IPS-NIHi11 (cell line): ENCODE measurements at regions not wholly inside any gene's neighbourhood (a gene's known extent, or its start where the extent isn't known, plus 50 kb on each side); places are given as distances from the start of the nearest gene placed in this dataset.

Experiments
- DNase-seq: peaks from one replicate; pipeline ENCODE4 v3.0.0; 2012; ENCODE audit warnings: mixed read lengths, low spot score

DNA sequence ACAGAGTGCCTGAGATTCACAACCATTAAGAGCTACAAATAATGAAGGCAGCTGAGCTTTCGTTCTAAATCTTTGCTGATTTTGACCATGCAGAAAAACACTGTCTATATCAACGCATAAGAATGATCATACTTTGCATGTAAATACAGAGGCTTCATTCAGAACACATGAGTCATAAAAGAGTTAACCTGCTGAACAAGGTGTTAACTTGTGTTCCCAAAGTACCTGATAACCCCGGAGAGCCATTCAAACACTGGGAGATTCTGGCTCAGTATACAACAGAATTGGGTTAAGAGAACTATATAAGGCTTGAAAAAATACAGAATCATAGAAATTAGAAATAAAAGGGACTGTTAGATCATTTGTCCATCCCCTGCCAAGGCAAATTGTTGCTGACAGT is 964.3 kb upstream of the TENM3 start:
- no peak for DNase-seq

DNA sequence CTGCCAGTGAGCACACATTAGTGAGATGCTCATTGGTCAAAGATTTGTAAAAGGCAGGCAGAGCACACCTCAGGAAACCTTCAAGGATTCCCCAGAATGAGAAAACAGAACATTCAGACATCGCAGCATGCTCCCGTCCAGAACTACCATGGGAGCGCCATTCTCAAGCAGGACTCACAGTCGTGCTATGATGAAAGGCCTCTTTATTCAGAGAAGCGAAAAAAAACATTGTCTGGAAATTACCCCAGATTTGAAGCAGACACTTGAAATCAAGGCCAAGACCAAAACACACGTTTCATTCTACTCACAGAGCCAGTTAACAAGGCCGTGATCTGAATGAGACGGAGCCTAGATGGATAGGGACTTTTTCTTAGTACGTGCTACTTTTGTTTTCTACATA is 961.8 kb upstream of the TENM3 start:
- DNase-seq: no peak

DNA sequence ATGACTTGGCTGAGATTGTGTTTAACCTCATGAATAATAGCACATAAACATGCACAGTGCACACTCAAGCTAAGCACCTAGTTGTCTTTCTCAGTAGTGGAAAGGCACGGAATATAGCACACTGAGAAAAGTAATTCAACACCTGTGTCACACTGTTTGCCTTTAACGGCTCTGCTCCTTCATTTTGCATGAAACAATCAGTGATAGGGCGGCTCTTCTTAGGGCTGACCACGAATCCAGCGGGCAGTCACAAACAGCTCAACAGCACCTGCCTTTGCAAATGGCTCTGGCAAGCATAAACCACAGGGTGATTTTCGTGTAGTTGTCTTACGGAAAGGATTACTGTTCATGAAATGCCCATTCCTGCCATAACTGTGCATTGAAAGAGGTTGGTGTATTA is 954.0 kb upstream of the TENM3 start:
- no peak for DNase-seq

DNA sequence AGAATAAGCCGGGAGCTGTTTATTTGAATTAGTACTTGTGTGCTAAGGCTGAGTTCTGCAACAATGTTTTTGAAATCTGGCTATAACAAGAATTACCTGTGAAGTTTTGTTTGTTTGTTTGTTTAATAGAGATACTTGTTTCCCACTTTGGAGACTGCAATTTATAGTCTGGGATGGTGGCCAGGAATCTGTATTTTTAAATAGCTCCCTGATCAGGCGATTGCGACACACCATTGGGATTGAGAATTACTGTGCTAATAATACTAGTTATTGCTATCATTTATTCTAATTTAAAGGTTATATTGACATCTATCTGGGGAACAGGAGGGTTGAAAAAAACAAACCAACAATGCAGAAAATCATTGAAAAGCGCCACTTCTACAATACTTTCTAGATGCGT is 951.6 kb upstream of the TENM3 start:
- DNase-seq: no peak

DNA sequence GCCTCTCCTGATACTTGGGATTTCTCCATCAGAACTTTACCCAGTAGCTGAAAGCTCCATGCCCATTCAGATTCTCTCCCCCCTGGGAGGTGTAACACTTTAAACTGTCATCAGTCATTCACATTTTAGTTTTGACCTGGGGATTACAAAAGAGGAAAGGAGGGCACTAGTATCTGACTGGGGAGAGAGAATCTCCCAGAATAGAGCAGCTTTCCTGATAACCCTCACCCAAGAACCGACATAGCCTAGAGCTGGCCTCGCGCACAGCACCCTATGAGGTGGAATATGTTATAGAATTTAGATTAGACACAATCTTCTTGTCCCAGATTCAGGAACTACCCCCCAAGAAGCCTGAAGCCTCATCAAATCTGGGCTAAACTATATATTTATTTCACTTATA is 950.2 kb upstream of the TENM3 start:
- no peak for DNase-seq

DNA sequence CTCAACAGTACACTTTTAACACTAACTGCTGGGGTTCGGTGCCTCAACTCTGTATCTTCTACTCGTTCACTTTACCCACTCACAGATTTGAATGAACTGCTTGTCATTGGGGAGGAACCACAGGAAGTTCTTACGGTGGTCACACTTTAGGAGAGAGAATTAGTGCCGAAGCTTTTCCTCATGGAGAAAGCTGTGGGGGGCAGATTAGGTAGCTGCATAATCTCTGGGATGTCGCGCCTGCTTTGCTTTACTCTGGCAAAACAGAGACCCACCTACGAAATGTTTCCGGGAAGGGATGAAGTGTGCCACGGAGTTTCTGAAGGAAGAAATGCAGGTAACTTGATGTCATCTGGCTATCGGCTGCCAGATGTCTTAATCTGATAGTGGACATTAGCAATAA is 949.7 kb upstream of the TENM3 start:
- DNase-seq: no peak

DNA sequence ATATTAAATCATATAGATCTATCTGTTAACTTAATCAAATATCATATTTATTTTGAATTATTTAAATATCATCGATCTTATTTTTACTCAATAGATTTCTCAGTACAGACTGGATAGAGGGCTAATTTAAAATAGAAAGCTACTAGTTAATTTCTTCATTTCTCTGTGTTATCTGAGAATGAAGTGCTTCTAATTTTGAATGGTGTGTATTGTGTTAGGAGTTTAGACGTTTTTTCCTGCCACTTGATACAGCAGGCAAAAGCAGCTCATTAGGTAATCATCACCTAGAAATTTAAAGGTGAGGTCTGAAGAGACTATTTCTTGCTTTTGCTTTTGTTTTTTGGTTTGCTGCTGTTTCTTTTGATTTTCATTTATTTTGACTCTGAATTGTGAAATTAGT is 948.8 kb upstream of the TENM3 start:
- DNase-seq: no peak

DNA sequence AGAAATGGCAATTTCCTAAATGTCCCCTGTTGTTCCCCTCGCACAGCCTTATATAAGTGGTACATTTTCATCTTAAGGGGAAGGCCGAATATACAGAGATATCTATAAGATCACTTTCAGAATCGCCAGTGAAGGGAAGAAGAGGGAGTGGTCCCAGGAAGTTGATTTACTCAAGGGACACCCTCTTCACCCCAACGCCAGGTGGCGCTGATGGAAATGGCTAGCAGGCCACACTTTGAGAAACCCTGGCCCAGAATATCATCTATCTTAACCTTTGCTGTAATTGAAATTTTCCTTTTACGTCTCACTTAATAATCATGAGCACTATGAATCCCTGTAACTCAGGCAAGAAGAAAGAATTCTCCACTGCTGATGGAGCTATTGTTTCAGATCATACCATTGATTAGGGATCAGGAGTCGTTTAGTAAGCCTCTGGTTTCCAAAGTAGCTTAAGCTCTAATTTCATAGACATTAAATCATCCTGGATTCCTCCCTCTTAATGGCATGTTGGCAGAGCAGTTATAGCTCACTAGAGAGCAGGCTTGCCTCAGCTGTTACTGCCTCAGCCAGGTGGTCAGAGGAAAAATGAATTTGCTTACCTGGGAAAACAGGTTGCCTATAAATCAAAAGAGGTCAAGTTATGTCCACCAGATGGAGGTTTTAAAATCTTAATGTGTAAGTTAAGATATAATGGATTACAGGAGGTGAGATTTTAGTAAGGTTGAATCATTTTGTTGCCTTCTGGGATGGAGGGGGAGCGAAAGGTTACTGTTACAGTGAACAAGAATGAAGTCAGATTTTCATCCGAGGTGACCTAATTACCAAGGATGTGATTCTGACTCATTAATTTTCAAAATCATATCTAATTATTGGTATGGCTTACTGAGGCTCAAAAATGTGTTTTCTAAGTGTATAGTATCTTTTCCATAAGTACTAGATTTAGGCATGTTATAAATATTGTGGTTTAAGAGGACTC is 941.2 kb upstream of the TENM3 start:
- peak; percentile 59 for DNase-seq

DNA sequence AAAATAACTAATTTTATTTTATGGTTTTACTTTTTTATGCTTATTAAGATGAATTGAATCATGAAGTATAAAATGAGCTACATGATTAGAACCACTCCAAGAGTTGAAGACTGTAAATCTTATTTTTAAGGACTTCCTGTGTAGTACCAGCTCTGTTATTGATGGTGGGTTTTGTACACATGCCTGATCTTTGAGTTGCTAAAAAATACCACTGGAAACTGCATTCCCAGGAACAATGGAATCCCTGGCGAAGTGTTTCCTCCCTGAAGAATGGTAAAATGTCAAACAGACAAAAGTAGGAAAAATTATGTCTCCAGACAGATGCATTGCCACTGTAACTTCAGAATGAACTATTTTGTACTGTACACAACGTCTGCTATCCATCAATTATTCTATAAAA is 935.4 kb upstream of the TENM3 start:
- no peak for DNase-seq

DNA sequence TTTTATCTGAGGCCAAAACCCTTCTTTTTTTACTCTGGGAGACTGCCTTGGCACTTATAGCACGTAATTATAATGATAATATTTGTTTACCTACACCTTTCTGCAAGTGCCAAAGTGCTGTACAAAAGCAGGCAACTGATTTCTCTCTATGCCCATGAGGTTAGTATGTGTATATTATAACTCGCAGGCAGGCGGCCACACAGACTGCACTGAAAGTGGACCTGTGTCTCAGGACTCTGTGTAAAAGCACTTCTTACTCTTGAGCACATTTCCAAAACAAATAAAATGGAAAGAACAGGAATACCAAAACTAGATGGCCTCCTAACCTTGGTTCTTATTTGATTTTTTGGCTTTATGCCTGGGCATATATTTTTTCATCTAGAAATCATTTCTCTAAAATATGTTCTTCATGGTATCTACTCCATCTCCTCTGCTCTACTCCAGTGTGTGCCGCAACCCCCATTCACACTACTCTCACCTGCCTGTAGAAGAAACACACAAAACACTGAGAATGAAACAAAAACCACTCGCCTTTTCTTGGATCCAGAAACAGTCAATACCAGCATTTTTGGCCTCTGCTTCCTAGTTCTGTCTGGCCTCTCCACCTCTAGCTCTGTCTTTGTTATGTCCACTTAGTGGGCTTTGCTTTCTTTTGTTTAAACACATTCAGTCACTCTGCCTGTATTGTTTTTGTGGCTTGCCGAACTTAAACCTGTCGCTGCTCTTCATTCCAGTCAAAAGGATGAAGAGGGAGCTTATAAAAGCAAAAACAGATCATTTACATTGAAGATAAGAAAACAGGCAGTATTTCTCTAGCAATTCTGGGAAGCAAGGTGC is 934.5 kb upstream of the TENM3 start:
- DNase-seq: no peak

DNA sequence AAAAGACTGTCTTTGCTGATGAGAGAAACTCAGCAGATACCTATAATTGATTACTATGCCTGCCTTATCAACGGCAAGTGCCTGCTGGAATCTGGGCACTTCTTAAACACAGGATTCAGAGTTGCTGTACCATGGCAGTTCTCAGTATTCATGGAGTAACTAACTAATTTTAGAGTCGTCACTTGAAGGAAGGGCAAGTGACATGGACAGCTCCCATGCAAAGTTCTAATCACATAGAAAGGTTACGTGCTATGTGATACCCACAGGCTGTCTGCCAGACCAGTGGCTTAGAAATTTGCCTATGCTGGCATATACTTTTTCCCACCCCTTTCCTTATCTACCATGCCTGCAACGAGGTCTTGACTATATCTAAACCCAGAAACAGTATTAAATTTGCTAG is 931.1 kb upstream of the TENM3 start:
- no peak for DNase-seq

DNA sequence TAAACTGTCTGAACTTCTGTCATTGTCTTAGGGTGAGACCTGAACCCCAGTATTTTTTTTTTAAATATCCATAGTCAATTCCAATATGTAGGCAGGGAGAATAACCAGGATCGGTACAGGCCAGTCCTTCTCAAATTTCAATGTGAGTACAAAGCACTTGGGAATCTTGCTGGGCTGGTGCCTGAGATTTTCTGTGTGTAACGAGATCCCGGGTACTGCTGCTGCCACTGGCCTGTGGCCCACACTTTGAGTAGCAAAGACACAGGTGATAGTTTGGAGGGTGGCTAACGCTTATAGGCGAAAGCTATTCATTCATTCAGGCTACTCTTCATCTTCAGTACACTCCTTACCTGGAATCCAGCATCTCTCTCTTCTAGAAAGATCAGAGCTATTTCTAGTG is 923.6 kb upstream of the TENM3 start:
- DNase-seq: peak; percentile 23

DNA sequence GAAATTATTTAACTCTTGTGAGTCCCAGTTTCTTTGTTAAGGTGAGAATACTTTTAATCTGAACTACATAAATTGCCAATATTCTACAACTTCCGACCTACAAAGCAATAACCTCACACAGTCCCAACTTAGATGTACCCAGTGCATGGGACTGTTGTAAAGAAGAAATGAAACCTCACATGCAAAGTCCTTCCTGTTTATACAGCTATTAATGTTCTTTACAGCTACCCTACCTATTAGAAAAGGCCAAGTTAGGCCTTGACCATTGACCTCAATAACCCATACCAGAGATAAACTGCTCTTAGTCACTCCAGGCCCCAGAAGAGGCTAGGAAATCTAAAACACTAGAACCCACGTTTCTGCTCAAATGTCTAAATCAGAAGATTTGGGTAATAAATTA is 920.1 kb upstream of the TENM3 start:
- DNase-seq: no peak

DNA sequence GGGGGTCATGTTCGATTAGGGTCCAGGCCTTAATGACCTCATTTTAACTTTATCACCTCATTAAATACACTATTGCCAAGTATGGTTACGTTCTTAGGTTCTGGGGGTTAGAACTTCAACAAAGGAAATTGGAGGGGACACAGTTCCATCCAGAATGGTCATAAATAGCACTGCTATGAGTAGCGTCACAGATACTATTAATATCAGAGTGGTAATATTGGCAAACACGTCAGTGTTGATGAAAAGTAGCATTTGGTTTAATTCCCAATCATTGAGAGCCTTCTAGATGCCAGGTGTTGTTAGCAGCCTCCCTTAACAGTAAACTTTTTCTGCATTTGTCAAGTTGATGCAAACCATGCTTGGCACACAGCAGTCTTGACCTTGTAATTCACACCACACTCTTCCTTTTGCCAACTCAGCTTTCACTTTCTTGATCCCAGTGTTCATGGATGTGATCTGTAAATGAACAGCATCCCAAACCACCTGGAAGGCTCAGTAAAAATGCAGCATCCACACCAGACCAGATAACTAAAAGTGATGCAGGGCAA is 912.5 kb upstream of the TENM3 start:
- no peak for DNase-seq

DNA sequence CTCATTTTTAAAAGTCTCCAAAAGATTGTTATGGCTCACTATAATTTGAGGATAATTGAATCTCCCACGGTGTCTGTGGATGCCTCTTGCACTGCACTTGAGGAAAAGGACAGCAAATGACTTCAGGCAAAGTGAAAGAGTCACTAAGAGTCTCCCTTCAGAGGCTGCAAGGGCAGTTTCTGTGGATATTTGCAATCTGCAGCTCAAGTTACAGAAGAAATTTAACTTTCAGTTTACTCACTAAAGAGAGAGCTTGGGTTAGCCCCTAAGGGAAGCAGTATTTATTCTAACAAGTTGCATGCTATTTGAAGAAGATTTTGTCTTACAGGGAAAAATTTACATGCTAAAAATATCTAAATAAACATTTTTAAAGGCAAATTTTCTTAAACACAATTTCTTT is 912.0 kb upstream of the TENM3 start:
- DNase-seq: no peak

DNA sequence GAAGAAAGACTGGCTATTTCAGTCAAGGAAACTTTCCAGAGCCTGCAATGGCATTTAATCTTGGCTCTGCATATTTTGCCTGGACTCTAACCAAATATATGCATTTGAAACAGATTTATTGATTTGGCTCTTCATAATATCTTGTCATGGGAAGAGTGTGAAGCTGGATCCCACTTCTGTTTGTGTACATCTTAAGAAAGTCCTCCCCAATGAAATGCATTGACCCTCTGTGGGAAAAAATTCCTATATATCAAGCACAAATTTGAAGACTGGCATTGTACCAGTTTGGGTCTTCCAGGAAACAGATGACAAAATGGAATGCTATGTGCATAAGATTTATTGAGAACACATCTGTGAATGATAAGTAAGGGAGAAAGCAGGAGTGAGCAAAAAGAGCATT is 897.3 kb upstream of the TENM3 start:
- DNase-seq: no peak

DNA sequence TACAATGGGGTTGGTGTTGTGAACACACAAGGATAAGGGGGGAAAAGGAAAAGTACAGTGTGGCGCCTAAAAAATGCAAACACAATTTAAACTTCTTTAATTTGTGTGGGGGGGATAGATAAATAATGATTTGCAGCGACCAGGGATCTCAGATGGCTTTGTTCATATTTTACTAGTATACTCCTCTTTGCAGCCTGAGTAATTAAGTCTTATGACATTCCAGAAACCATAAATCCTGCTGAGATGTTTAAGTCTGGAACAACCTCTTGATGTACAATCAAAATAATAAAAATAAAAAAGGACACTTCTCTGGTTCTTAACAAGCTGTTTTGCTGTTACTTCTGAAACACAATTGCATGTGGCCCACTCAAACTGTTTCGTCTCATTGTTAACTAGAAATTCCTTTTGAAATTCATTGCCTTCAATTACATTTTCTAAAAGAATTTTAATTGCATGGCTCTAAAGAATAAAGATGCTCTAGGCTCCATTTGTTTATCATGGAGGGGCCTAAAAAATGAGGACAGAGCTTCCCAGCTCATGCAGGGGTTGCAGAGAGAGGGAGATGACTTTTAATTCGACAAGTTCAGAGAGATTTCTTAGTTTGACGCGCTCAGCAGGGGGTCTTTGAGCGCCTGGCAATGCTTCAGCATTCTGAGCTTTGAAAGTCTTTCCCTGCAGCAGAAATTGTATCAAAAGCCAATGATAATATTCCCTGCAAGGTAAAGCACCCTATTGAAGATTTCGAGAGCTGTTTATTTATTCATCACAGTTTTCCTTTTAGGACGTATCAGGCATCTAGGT is 892.4 kb upstream of the TENM3 start:
- DNase-seq: peak; percentile 30

DNA sequence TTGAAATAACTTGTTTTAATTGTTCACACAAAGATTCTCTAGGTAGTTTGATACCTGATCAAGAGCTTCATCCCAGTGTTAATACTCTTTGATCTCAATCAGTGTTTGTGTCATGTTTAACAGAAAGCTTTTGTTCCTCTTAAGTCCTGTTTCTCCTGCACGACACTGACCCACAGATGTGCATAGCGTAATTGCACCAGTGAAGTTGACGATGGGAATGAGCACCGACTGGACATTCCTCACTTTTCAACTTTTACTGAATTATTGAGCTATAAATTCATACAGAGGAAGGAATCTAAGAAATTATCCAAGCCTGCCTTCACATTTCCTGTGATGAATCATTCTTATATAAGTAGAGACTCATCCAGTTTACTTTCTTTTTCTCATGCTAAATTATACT is 878.7 kb upstream of the TENM3 start:
- DNase-seq: no peak

DNA sequence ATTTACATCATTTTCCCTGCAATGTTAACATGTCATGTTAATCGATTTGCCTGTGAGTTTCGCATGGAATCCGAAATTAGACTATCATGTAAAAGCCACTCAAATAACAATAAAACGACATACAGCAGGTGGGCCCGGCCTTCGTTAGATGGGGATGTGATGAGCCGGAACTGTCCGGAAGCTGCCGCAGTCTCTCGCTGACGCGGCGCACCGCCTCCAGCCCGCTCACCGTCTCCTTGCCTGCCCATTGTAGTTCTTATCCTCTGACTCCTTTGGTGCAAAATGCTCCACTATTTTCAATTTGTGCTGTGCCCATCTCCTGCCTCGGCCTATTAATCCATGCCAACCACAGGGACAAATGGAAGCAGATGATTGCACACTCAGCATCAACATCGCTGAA is 877.5 kb upstream of the TENM3 start:
- no peak for DNase-seq

DNA sequence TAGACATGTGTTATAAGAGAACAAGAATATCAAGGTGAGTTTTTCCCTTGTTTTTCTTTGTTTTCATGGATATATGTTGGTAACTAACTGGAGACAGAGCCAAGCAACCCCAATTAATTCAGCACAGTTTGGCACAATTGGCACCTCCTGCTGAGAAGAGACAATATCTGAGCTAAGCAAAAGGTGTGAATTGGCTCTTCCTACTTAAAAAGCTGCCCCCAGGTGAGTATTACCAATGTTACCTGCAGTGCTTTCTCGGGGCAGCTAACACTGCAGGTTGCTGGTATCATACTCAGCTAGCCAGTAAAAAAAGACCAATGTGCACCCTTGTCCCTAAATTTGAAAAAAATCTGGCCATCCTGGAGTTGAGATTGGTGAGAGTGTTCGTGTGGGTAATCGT is 871.2 kb upstream of the TENM3 start:
- DNase-seq: no peak

DNA sequence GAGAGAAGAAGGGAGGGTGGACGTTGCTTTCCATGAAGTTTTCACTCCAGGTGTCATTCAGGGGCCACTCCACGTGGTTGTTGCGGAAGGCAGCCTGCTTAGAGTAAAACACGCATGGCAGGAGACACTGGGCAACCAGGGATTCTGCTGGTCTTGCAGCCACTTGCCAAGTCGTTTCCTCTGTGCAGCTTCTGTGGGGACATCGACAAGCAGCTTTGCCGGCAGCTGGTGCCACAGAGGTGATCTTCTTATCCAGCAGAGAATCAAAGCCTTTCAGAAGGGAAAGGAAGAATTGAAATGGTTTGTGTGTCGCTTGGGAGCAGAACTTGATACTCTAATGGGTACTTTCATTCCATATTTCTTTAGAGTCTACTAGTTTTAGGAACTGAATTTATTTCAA is 867.1 kb upstream of the TENM3 start:
- no peak for DNase-seq

DNA sequence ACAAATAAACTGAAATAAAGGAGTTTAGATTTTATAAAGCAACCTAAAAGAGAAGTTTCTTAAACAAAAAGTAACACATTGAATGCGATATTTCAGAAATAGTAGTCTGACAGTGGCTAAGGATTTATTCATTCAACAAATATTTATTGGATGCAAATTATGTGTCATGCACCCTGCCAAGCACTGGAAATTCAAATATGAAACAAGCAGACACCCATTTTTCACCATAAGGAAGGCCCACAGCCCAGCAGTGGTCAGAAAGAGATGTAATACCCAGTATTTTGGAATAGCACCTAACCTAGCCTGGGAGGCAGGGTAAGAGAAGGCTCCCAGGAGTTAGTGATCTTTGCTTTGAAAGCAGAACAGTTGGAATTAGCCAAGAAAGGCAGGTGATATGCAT is 855.1 kb upstream of the TENM3 start:
- no peak for DNase-seq
